ENCODE measurements at regions not wholly inside any gene's neighbourhood (a gene's known extent, or its start where the extent isn't known, plus 50 kb on each side); places are given as distances from the start of the nearest gene placed in this dataset.

DNA sequence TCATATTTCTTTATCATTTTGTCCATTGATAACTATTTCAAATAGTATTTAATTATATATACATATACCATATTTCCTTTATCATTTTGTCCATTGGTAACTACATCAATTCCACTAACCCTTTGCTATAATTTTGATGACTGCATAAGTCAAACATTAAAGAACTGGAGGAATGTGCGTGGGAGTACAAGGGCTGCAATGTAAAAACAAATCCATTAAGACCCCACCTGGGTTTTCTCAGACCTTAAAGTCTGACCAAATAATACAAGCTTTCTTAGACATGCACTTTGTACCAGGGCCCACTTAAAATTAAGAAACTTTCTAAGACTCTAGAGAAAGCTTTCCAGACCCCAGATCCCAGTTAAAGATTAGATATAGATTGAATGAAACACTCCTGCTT lies 1622.4 kb upstream of the PCDH10 start:
- DNase-seq: no peak

DNA sequence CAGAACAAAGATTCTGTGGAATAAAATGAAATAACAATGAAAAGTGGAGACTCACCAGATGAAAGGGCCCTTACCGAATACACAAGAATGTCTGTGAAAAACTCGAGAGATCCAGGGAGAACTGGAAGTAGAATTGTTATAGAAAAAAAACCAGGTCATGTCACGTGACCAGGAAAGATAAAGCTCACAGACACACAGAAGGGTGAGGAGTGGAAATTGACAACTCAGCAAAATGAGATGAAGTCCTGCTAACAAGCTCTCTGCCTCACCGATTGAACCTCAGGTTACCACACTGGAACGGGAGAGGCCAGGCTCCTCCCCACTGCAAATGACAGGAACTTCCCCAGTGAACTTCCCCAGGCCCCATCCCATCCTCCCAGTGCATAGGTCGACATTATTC lies 1618.0 kb upstream of the PCDH10 start:
- Histone ChIP-seq H3K4me3 (ENCODE audit: low read depth, low read length) (no peak overlapping the region), H3K27ac (no peak overlapping the region), H3K27me3 (replicated peaks) (no peaks in the 10 kb centered on the region), H3K36me3 (replicated peaks) (no peaks in the 10 kb centered on the region)
- TF ChIP-seq, protein P1, sequence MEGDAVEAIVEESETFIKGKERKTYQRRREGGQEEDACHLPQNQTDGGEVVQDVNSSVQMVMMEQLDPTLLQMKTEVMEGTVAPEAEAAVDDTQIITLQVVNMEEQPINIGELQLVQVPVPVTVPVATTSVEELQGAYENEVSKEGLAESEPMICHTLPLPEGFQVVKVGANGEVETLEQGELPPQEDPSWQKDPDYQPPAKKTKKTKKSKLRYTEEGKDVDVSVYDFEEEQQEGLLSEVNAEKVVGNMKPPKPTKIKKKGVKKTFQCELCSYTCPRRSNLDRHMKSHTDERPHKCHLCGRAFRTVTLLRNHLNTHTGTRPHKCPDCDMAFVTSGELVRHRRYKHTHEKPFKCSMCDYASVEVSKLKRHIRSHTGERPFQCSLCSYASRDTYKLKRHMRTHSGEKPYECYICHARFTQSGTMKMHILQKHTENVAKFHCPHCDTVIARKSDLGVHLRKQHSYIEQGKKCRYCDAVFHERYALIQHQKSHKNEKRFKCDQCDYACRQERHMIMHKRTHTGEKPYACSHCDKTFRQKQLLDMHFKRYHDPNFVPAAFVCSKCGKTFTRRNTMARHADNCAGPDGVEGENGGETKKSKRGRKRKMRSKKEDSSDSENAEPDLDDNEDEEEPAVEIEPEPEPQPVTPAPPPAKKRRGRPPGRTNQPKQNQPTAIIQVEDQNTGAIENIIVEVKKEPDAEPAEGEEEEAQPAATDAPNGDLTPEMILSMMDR (IDR thresholded peaks at IDR 0.05; ENCODE audit: low read depth, low read length, missing control alignments): no peak
- no peak for DNase-seq
- in situ Hi-C loops (cut with HindIII; ENCODE audit: low pct_ligation_motif_present, low sequenced_read_pairs): no loop called here

More for the DNA sequence above, 1622.4 kb upstream of the PCDH10 start:
- Histone ChIP-seq H3K4me3 (ENCODE audit: low read depth, low read length) (no peak overlapping the region), H3K27ac (no peak overlapping the region), H3K36me3 (replicated peaks) (no peaks in the 10 kb centered on the region), H3K27me3 (replicated peaks) (no peaks in the 10 kb centered on the region)
- TF ChIP-seq, protein P1 (IDR thresholded peaks at IDR 0.05; ENCODE audit: low read depth, low read length, missing control alignments): no peak
- in situ Hi-C loops (cut with HindIII; ENCODE audit: low pct_ligation_motif_present, low sequenced_read_pairs): no loop called here

DNA sequence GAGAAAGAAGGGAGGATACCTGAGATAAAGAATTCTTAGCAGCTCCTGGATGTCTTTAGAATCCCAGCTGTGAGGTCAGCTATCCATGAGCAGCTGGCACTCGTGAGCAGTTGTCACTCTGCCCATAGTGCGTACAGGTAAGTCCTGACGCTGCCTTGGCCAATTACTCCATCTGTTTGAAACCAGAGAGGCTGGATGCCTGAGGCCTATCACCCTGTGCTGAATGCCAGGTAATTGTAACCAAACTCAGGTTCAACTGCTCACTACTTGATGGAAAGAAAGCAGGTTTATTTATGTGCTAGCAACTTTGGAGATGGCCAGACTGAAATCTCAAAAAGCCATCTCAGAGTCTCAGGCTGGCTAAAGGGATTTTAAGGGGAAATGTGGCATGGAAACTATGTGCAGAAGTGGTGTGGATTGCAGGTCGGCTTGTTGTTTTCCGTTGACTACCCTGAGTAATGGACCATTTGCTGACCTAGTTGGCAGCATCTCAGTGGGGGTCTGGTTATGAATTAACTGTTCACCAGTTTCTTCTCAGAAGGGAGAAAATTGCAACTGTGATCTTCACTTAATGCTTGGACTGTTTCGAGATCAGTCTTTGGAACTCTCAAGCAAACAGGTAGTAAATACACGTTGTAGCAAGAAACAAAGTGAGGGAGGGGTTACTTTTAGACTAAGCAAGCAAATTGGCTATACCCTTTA lies 1614.0 kb upstream of the PCDH10 start:
- Histone ChIP-seq H3K36me3 (replicated peaks) (no peaks in the 10 kb centered on the region), H3K27ac (no peak overlapping the region), H3K27me3 (replicated peaks) (no peaks in the 10 kb centered on the region), H3K4me3 (ENCODE audit: low read depth, low read length) (no peak overlapping the region)
- DNase-seq: no peak
- TF ChIP-seq, protein P1 (IDR thresholded peaks at IDR 0.05; ENCODE audit: low read depth, low read length, missing control alignments): no peak
- in situ Hi-C loops (cut with HindIII; ENCODE audit: low pct_ligation_motif_present, low sequenced_read_pairs): no loop called here

DNA sequence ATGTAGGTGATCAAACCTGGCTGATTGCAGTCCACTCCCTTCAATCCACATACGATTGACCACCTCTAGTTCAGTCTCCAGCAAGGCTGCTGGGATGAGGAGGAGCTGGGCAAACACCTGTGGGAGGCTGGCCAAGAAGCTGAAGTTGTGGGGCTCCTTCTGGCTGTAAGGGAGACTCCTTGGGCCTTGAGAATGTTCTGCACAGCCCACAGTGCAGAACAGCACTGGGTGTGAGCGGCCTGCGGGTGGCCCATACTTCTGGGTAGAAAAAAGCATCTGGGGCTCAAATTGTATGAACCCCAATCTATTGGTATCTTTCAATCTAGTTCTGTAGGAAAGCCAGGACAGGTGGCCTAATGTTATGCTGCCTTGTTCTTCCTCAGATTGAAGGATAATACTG lies 1608.8 kb upstream of the PCDH10 start:
- in situ Hi-C loops (cut with HindIII; ENCODE audit: low pct_ligation_motif_present, low sequenced_read_pairs): no loop called here
- H3K27me3 ChIP-seq (replicated peaks): no peaks in the 10 kb centered on the region
- no peak for DNase-seq
- no peak overlapping the region for H3K4me3 ChIP-seq (ENCODE audit: low read depth, low read length)
- no peaks in the 10 kb centered on the region for H3K36me3 ChIP-seq (replicated peaks)
- TF ChIP-seq, protein P1 (IDR thresholded peaks at IDR 0.05; ENCODE audit: low read depth, low read length, missing control alignments): no peak
- H3K27ac ChIP-seq: no peak overlapping the region

DNA sequence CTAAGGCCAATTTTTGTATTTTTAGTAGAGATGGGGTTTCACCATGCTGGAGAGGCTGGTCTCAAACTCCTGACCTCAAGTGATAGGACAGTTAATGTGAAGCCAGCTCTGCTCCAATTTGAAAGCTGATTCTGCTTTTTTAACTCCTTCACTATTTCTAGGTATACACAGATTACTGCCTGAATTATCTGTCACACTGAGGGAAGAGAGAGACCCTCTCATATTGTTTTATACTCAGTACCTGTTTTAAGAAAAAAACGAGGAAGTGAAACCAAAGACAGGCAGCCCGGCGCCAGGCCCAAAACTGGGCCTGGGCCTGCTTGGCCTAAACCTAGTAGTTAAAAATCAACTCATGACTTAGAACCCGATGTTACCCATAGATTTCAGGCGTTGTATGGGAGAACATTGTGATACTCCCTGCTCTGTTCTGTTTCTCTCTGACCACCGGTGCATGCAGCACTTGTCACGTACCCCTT lies 1601.5 kb upstream of the PCDH10 start:
- no peak for DNase-seq
- TF ChIP-seq, protein P1 (IDR thresholded peaks at IDR 0.05; ENCODE audit: low read depth, low read length, missing control alignments): no peak

DNA sequence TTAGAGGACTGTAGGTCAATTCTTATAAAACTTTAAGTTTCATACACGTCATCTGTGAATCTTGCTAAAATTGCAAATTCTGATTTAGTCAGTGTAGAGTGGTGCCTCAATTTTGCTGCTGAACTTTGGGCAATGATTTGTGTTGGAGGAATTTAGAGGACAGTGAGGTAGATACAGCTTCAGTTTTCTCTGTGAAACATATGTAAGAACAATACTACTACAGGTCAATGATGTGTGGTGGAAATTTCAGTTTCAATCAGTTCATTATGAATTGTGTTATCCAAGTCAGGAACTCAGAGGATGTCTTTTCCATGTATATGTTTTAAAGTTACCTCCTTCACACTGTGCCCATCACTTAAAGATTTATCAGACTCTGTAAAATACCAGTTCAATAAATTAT lies 1597.8 kb upstream of the PCDH10 start:
- in situ Hi-C loops (cut with HindIII; ENCODE audit: low pct_ligation_motif_present, low sequenced_read_pairs): no loop called here
- Histone ChIP-seq H3K36me3 (replicated peaks) (no peaks in the 10 kb centered on the region), H3K27me3 (replicated peaks) (no peaks in the 10 kb centered on the region), H3K27ac (no peak overlapping the region), H3K4me3 (ENCODE audit: low read depth, low read length) (no peak overlapping the region)
- DNase-seq: no peak
- TF ChIP-seq, protein P1 (IDR thresholded peaks at IDR 0.05; ENCODE audit: low read depth, low read length, missing control alignments): no peak

More for the DNA sequence above, 1601.5 kb upstream of the PCDH10 start:
- Histone ChIP-seq H3K27me3 (replicated peaks) (no peaks in the 10 kb centered on the region), H3K4me3 (ENCODE audit: low read depth, low read length) (no peak overlapping the region), H3K27ac (no peak overlapping the region), H3K36me3 (replicated peaks) (no peaks in the 10 kb centered on the region)
- in situ Hi-C loops (cut with HindIII; ENCODE audit: low pct_ligation_motif_present, low sequenced_read_pairs): no loop called here

Data from brain microvascular endothelial cell (primary cell).